Astrocyte (in vitro differentiated cells and primary cell): ENCODE measurements at regions not wholly inside any gene's neighbourhood (a gene's known extent, or its start where the extent isn't known, plus 50 kb on each side); places are given as distances from the start of the nearest gene placed in this dataset.

ENCODE experiments used
- CTCF ChIP-seq: IDR thresholded peaks from 2 replicates; pipeline ENCODE4 v1.5.1; 2011; ENCODE audit warnings: low read depth, mild to moderate bottlenecking, inconsistent platforms, low read length, moderate library complexity; ENCODE audit not compliant: insufficient read depth
- EZH2 ChIP-seq: IDR thresholded peaks from 2 replicates; pipeline ENCODE4 v1.6.1; 2012; ENCODE audit warnings: mild to moderate bottlenecking, low read length, inconsistent platforms; ENCODE audit not compliant: insufficient read depth

- TF ChIP-seq CTCF (no peak), EZH2 (no peak)
Observed at GRCh38 chr13:18995259-18995873, 186.3 kb downstream of the TUBA3C start.
